GM12872 (cell line): ENCODE measurements at regions not wholly inside any gene's neighbourhood (a gene's known extent, or its start where the extent isn't known, plus 50 kb on each side); places are given as distances from the start of the nearest gene placed in this dataset.

ENCODE experiments used
- TF ChIP-seq, protein P1 (sequence below): IDR thresholded peaks from 3 replicates; pipeline ENCODE4 v1.5.1; 2011; ENCODE audit warnings: low read depth, mild to moderate bottlenecking, low read length, moderate library complexity; ENCODE audit not compliant: insufficient read depth

DNA sequence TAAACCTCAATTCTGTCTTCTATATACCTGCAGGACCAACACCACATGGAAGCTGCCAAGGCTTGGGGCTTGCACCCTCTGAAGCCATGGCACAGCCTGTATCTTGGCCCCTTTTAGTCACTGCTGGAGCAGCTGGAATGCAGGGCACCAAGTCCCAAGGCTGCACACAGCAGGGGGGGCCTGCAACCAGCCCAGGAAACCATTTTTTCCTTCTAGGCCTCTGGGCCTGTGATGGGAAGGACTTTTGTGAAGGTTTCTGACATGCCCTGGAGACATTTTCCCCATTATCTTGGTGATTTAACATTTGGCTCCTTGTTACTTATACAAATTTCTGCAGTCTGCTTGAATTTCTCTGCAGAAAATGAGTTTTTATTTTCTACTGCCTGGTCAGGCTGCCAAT lies 123.2 kb upstream of the PCGF5 start:
- TF ChIP-seq, protein P1, sequence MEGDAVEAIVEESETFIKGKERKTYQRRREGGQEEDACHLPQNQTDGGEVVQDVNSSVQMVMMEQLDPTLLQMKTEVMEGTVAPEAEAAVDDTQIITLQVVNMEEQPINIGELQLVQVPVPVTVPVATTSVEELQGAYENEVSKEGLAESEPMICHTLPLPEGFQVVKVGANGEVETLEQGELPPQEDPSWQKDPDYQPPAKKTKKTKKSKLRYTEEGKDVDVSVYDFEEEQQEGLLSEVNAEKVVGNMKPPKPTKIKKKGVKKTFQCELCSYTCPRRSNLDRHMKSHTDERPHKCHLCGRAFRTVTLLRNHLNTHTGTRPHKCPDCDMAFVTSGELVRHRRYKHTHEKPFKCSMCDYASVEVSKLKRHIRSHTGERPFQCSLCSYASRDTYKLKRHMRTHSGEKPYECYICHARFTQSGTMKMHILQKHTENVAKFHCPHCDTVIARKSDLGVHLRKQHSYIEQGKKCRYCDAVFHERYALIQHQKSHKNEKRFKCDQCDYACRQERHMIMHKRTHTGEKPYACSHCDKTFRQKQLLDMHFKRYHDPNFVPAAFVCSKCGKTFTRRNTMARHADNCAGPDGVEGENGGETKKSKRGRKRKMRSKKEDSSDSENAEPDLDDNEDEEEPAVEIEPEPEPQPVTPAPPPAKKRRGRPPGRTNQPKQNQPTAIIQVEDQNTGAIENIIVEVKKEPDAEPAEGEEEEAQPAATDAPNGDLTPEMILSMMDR = no peak

DNA sequence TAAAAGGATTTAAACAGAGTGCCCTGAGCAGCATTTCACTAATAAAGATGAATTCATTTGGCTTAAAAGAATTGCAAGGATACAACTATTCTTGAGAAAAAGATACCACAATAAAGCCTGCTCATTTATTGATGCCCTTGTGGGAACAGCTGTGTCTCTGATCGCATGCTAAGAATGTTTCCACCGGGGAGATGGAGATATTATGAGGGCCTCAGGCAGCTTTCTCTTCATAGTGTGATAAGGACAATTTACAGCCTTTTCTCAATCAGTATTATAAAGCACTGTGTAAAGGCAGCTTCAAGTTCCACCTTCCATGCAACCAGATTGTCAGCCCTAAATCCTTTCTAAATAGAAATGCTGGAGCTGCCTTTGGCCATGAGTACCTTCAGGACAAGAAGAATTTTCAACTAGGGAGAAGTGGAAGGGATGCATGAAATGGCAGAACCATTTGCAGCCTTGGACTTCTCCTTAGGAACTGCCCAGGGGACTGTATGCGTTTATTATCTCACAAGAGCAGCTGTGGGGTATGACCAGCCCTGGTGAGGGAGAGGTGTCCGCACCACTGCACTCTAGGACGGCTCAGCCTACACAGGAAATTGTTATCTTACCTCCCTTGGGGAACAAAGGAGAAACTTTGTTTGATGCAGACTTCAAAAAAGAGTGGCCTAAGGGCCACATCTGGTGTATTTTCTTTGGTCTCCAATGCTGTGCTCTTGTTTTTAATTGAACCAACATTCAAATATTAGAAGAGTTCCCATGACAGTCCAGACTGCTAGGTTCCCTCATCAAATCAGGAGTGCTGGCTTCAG lies 116.9 kb upstream of the PCGF5 start:
- TF ChIP-seq, protein P1 = no peak

DNA sequence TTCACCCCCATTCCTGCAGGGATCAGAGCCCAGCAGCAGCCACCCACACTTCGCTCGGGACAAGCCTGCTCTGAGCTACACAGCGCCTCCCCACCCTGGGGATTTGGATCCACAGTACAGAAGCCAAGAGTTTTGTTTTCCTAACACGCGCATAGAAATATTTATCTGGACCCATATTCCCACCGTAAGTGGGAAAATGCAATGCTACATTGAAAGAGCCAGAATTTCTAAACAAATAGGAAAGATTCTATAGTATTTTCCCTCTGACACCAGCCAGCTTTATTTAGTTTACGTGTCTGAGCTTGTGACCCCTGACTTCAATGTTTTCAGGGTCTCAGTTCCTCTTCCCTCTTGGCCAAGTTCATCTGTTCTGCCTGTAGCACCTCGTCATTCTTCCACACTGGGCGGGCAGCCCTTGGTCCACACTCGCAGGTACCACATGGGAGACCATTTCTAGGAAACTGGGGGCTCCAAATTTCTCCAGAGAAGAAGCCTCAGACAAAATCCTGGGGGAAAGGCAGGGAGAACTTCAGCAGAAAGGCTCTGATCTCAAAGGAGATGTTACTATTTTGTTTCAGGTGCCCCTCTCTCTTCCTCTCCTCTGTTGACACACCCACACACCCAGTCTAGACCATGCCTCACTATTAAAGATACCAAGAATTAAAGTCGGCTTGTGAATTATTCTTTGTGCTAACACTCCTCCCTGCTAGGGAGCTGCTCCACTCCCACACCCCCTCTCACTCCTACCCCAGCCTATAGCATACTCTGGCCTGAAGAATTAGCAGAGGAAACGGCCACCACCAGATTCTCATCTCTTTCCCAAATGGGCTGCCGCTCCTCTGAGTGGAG lies 116.0 kb upstream of the PCGF5 start:
- TF ChIP-seq, protein P1 = no peak

DNA sequence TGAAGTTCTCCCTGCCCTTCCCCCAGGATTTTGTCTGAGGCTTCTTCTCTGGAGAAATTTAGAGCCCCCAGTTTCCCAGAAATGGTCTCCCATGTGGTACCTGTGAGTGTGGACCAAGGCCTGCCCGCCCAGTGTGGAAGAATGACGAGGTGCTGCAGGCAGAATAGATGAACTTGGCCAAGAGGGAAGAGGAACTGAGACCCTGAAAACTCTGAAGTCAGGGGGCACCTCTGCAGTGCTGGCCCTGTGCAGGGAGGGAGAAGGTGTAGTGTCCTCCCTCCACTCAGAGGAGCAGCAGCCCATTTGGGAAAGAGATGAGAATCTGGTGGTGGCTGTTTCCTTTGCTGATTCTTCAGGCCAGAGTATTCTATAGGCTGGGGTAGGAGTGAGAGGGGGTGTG lies 115.2 kb upstream of the PCGF5 start:
- TF ChIP-seq, protein P1 = no peak

DNA sequence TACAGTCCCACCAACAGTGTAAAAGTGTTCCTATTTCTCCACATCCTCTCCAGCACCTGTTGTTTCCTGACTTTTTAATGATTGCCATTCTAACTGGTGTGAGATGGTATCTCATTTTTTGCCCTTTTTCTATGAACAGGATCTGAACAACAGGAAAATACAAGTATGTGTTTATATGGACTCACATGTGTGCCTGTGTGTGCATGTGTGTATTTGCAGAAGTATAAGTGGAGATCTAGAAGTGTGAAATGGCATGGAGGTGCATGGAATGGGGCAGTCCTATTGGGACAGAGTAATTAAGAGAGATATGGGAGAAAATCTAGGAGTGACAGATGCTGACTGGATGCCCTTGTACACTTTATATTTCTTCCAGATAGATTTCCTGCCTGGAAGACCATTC lies 111.6 kb upstream of the PCGF5 start:
- TF ChIP-seq, protein P1 = no peak

DNA sequence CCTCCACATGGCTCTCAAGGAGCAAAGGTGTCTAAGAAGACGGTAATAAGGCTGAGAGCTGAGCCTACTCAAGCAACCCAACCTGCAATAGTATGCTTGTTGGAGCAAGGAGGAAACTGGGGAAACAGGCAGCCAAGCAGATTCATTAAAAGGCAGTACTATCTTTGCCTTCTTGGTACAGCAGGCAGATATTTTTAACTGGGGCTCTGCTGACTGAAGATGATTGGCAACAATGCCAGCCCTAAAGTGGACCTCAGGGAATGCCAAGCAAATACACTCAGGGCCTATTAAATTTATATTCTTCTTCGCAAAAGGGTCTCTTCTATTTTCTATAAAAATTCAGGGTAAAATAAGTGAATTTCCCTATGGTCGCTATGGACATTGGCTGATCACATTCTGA lies 109.4 kb upstream of the PCGF5 start:
- TF ChIP-seq, protein P1 = no peak

DNA sequence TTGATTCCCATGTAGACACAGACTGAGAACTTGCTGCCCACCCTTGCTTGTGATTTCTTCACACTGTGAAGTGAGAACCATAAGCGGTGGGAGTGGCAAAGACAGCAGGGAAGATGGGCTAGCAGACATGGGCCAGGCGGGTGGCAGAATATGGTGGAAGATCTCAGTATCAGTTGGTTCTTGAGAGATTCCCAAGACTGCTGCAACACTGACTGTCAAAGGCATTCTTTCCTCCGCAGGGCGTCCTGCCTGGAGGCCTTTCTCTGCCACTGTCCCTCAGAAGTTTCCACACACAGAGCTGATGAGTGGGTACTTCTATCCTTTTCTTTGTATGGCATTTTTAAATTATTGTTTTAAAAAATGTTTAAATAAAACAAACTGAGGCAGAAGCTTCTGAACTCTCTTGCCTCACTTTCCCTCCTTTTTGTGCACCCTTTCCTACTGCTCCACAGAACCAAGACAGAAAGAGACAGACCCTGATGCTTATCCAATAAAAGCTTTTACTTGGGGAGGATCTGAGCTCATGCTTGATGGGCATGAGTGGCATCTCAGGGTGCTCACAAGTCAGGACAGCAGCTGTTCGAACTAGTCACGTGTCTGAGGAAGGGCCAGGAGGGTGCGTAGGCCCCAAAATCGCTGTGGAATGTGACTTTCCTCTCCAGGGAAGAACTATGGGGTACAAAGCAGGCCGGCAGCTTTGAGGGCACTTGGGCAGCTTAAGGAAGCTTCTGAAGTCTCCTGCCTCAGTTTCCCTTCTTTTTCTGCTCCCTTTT lies 104.7 kb upstream of the PCGF5 start:
- TF ChIP-seq, protein P1 = no peak
